ENCODE measurements at regions not wholly inside any gene's neighbourhood (a gene's known extent, or its start where the extent isn't known, plus 50 kb on each side); places are given as distances from the start of the nearest gene placed in this dataset.

- no peak for TF ChIP-seq TAF1 (IDR thresholded peaks at IDR 0.05; ENCODE audit: low read depth, low read length)
- no peak for TF ChIP-seq POU2F2 (IDR thresholded peaks at IDR 0.05; ENCODE audit: low read depth, low read length)
- no peak for TF ChIP-seq POLR2A (IDR thresholded peaks at IDR 0.05; ENCODE audit: low read depth, low read length)
- no peak for TF ChIP-seq PAX5 (IDR thresholded peaks at IDR 0.05; ENCODE audit: insufficient read depth, low read length, severe bottlenecking)
- no peak for TF ChIP-seq SPI1 (IDR thresholded peaks at IDR 0.05; ENCODE audit: low read depth, low read length)
- no peak for TF ChIP-seq POLR2AphosphoS5 (IDR thresholded peaks at IDR 0.05; ENCODE audit: low read depth, low read length)
- FAIRE-seq = no peak
- DNase-seq (ENCODE audit: insufficient read length, low spot score) = no peak
These were observed 310.7 kb upstream of the SLC14A2 start for GRCh38 chr18:45304558-45304957.

GRCh38 chr18:45312555-45313126 is 302.6 kb upstream of the SLC14A2 start:
- FAIRE-seq = no peak
- DNase-seq (ENCODE audit: insufficient read length, low spot score) = no peak
- no peak for TF ChIP-seq TAF1 (IDR thresholded peaks at IDR 0.05; ENCODE audit: low read depth, low read length)
- no peak for TF ChIP-seq SPI1 (IDR thresholded peaks at IDR 0.05; ENCODE audit: low read depth, low read length)
- no peak for TF ChIP-seq POU2F2 (IDR thresholded peaks at IDR 0.05; ENCODE audit: low read depth, low read length)
- TF ChIP-seq POLR2AphosphoS5 (IDR thresholded peaks at IDR 0.05; ENCODE audit: low read depth, low read length) = no peak
- no peak for TF ChIP-seq POLR2A (IDR thresholded peaks at IDR 0.05; ENCODE audit: low read depth, low read length)
- TF ChIP-seq PAX5 (IDR thresholded peaks at IDR 0.05; ENCODE audit: insufficient read depth, low read length, severe bottlenecking) = no peak

GRCh38 chr18:45316127-45316526 is 299.1 kb upstream of the SLC14A2 start:
- no peak for TF ChIP-seq POLR2A (IDR thresholded peaks at IDR 0.05; ENCODE audit: low read depth, low read length)
- no peak for TF ChIP-seq TAF1 (IDR thresholded peaks at IDR 0.05; ENCODE audit: low read depth, low read length)
- TF ChIP-seq POU2F2 (IDR thresholded peaks at IDR 0.05; ENCODE audit: low read depth, low read length) = no peak
- DNase-seq (ENCODE audit: insufficient read length, low spot score) = no peak
- no peak for FAIRE-seq

DNA sequence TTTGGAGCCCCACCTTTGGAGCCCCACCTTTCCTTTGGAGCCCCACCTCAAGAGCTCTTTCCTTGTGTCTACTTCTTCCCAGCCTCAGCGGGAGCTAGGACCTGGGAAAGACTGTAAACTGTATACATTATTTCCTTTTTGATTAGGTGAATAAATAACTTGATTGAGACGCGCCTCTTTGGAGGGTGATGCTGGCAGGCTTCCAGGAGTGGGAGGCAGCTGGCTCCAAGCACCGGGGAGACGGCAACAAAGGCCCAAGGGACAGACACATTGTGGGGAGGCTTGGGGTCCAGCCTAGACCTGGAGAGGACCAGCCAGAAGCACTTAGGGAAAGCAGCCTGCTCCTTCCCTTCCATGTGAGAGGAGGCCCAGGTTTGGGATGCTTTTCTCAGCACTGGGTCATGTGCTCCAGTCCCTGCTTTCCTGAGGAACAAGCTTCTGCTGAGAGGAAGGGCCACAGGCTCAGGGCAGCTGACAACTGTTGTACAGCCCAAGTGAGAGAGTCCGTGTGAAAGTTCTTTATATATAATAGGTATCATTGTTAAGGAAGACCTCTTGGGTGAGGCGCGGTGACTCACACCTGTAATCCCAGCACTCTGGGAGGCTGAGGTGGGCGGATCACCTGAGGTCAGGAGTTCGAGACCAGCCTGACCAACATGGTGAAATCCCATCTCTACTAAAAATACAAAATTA is 297.2 kb upstream of the SLC14A2 start:
- TF ChIP-seq SPI1 (IDR thresholded peaks at IDR 0.05; ENCODE audit: low read depth, low read length) (no peak), POLR2A (IDR thresholded peaks at IDR 0.05; ENCODE audit: low read depth, low read length) (no peak), PAX5 (IDR thresholded peaks at IDR 0.05; ENCODE audit: insufficient read depth, low read length, severe bottlenecking) (no peak), TAF1 (IDR thresholded peaks at IDR 0.05; ENCODE audit: low read depth, low read length) (no peak), POU2F2 (IDR thresholded peaks at IDR 0.05; ENCODE audit: low read depth, low read length) (no peak), POLR2AphosphoS5 (IDR thresholded peaks at IDR 0.05; ENCODE audit: low read depth, low read length) (no peak)
- FAIRE-seq (no peak), DNase-seq (ENCODE audit: insufficient read length, low spot score) (no peak)

GRCh38 chr18:45320724-45321123 is 294.6 kb upstream of the SLC14A2 start:
- TF ChIP-seq POLR2A (IDR thresholded peaks at IDR 0.05; ENCODE audit: low read depth, low read length) (no peak), POLR2AphosphoS5 (IDR thresholded peaks at IDR 0.05; ENCODE audit: low read depth, low read length) (no peak), POU2F2 (IDR thresholded peaks at IDR 0.05; ENCODE audit: low read depth, low read length) (no peak), PAX5 (IDR thresholded peaks at IDR 0.05; ENCODE audit: insufficient read depth, low read length, severe bottlenecking) (no peak), SPI1 (IDR thresholded peaks at IDR 0.05; ENCODE audit: low read depth, low read length) (no peak), TAF1 (IDR thresholded peaks at IDR 0.05; ENCODE audit: low read depth, low read length) (no peak)
- no peak for FAIRE-seq
- DNase-seq (ENCODE audit: insufficient read length, low spot score) = no peak

GRCh38 chr18:45321520-45321919 is 293.8 kb upstream of the SLC14A2 start:
- DNase-seq (ENCODE audit: insufficient read length, low spot score) = no peak
- TF ChIP-seq POLR2AphosphoS5 (IDR thresholded peaks at IDR 0.05; ENCODE audit: low read depth, low read length) = no peak
- TF ChIP-seq TAF1 (IDR thresholded peaks at IDR 0.05; ENCODE audit: low read depth, low read length) = no peak
- no peak for TF ChIP-seq SPI1 (IDR thresholded peaks at IDR 0.05; ENCODE audit: low read depth, low read length)
- no peak for TF ChIP-seq PAX5 (IDR thresholded peaks at IDR 0.05; ENCODE audit: insufficient read depth, low read length, severe bottlenecking)
- TF ChIP-seq POLR2A (IDR thresholded peaks at IDR 0.05; ENCODE audit: low read depth, low read length) = no peak
- no peak for TF ChIP-seq POU2F2 (IDR thresholded peaks at IDR 0.05; ENCODE audit: low read depth, low read length)
- FAIRE-seq = no peak

GRCh38 chr18:45322343-45322742 is 292.9 kb upstream of the SLC14A2 start:
- TF ChIP-seq POU2F2 (IDR thresholded peaks at IDR 0.05; ENCODE audit: low read depth, low read length) (no peak), PAX5 (IDR thresholded peaks at IDR 0.05; ENCODE audit: insufficient read depth, low read length, severe bottlenecking) (no peak), TAF1 (IDR thresholded peaks at IDR 0.05; ENCODE audit: low read depth, low read length) (no peak), SPI1 (IDR thresholded peaks at IDR 0.05; ENCODE audit: low read depth, low read length) (no peak), POLR2AphosphoS5 (IDR thresholded peaks at IDR 0.05; ENCODE audit: low read depth, low read length) (no peak), POLR2A (IDR thresholded peaks at IDR 0.05; ENCODE audit: low read depth, low read length) (no peak)
- DNase-seq (ENCODE audit: insufficient read length, low spot score) (no peak), FAIRE-seq (no peak)

GRCh38 chr18:45324101-45324494 is 291.2 kb upstream of the SLC14A2 start:
- FAIRE-seq (no peak), DNase-seq (ENCODE audit: insufficient read length, low spot score) (no peak)
- TF ChIP-seq PAX5 (IDR thresholded peaks at IDR 0.05; ENCODE audit: insufficient read depth, low read length, severe bottlenecking) (no peak), SPI1 (IDR thresholded peaks at IDR 0.05; ENCODE audit: low read depth, low read length) (no peak), POLR2AphosphoS5 (IDR thresholded peaks at IDR 0.05; ENCODE audit: low read depth, low read length) (no peak), POU2F2 (IDR thresholded peaks at IDR 0.05; ENCODE audit: low read depth, low read length) (no peak), TAF1 (IDR thresholded peaks at IDR 0.05; ENCODE audit: low read depth, low read length) (no peak), POLR2A (IDR thresholded peaks at IDR 0.05; ENCODE audit: low read depth, low read length) (no peak)

- TF ChIP-seq TAF1 (IDR thresholded peaks at IDR 0.05; ENCODE audit: low read depth, low read length) (no peak), POLR2AphosphoS5 (IDR thresholded peaks at IDR 0.05; ENCODE audit: low read depth, low read length) (no peak), POLR2A (IDR thresholded peaks at IDR 0.05; ENCODE audit: low read depth, low read length) (no peak), POU2F2 (IDR thresholded peaks at IDR 0.05; ENCODE audit: low read depth, low read length) (no peak), PAX5 (IDR thresholded peaks at IDR 0.05; ENCODE audit: insufficient read depth, low read length, severe bottlenecking) (no peak), SPI1 (IDR thresholded peaks at IDR 0.05; ENCODE audit: low read depth, low read length) (no peak)
- DNase-seq (ENCODE audit: insufficient read length, low spot score) (no peak), FAIRE-seq (no peak)
These were observed 290.7 kb upstream of the SLC14A2 start for GRCh38 chr18:45324495-45325113.
